ENCODE measurements at regions not wholly inside any gene's neighbourhood (a gene's known extent, or its start where the extent isn't known, plus 50 kb on each side); places are given as distances from the start of the nearest gene placed in this dataset.

GRCh38 chr13:82565201-82565600 lies 1317.1 kb downstream of the SLITRK1 start:
- H2AK5ac ChIP-seq (ENCODE audit: low read depth, low read length), result no peak overlapping the region
- H2BK120ac ChIP-seq (ENCODE audit: low read depth, low read length), result no peak overlapping the region
- H3K79me1 ChIP-seq (ENCODE audit: low read depth, low read length), result peaks cover 2% of the 10 kb centered on the region
- no peaks in the 10 kb centered on the region for H3K36me3 ChIP-seq (replicated peaks in 1 of 2; ENCODE audit: control insufficient read depth in 2 of 2, insufficient read depth in 2 of 2, low read length in 2 of 2)
- H2BK5ac ChIP-seq (ENCODE audit: low read length), result no peak overlapping the region
- no peak overlapping the region for H3K27ac ChIP-seq (replicated peaks; ENCODE audit: low read length)
- no peak overlapping the region for H2BK12ac ChIP-seq (ENCODE audit: low read length)
- H3K4me3 ChIP-seq (ENCODE audit: low read length in 2 of 2), result no peak overlapping the region
- H3K9me3 ChIP-seq (replicated peaks in 1 of 2; ENCODE audit: control insufficient read depth in 2 of 2, insufficient read depth in 1 of 2, low read depth in 1 of 2, low read length in 2 of 2), result peaks cover 0 to 2% of the 10 kb centered on the region in 2 donors
- no peak overlapping the region for H3K9ac ChIP-seq (ENCODE audit: low read depth, low read length, poor library complexity)
- H3K27me3 ChIP-seq (ENCODE audit: control insufficient read depth in 3 of 3, insufficient read depth in 3 of 3, low read depth in 1 of 3, low read length in 3 of 3), result no peaks in the 10 kb centered on the region
- DNase-seq (ENCODE audit: low spot score), result no peak
- H4K8ac ChIP-seq (ENCODE audit: low read depth, low read length), result no peak overlapping the region
- no peak overlapping the region for H2AFZ ChIP-seq (ENCODE audit: low read length)
- no peak overlapping the region for H2BK15ac ChIP-seq (ENCODE audit: low read length)
- no peak overlapping the region for H3K4me2 ChIP-seq (ENCODE audit: insufficient read depth, low read length, poor library complexity, severe bottlenecking)
- H4K91ac ChIP-seq (ENCODE audit: low read depth, low read length, poor library complexity), result no peak overlapping the region
- no peak overlapping the region for H3K18ac ChIP-seq (ENCODE audit: low read length)
- no peaks in the 10 kb centered on the region for H3K4me1 ChIP-seq (ENCODE audit: control insufficient read depth in 2 of 2, insufficient read depth in 1 of 2, low read depth in 1 of 2, low read length in 2 of 2)
- H3K23ac ChIP-seq (ENCODE audit: low read depth, low read length, poor library complexity), result no peak overlapping the region
- H3K14ac ChIP-seq (ENCODE audit: low read length), result no peak overlapping the region
- H3K4ac ChIP-seq (ENCODE audit: low read length), result no peak overlapping the region
- no CpG with 5 or more reads among the region's 7 CpGs for WGBS, 2 donors (ENCODE audit: extremely low coverage in 2 of 2, insufficient read length in 2 of 2, insufficient replicate concordance in 1 of 2)

DNA sequence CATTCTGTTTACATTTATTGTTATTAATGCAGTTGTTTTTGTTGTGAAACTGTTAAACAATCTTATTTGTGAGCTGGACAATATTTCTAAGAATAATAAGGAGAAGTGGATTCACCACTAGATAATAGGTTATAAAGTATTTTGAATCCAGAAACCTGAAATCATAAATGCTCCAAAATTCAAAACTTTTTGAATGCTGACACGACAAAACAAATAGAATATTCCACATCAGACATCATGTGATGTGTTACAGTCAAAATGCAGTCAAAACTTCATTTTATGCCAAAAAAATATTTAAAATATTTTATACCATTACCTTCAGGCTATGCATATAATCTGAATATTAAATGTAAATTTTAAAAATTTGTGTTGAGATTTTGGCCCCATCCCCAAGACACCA lies 1321.4 kb downstream of the SLITRK1 start:
- no peak overlapping the region for H3K18ac ChIP-seq (ENCODE audit: low read length)
- no peak overlapping the region for H2BK15ac ChIP-seq (ENCODE audit: low read length)
- no CpG with 5 or more reads among the region's 1 CpG for WGBS, 2 donors (ENCODE audit: extremely low coverage in 2 of 2, insufficient read length in 2 of 2, insufficient replicate concordance in 1 of 2)
- H3K4me1 ChIP-seq (ENCODE audit: control insufficient read depth in 2 of 2, insufficient read depth in 1 of 2, low read depth in 1 of 2, low read length in 2 of 2), result no peaks in the 10 kb centered on the region
- H3K4me3 ChIP-seq (ENCODE audit: low read length in 2 of 2), result no peak overlapping the region
- H3K79me1 ChIP-seq (ENCODE audit: low read depth, low read length), result no peaks in the 10 kb centered on the region
- H3K27me3 ChIP-seq (ENCODE audit: control insufficient read depth in 3 of 3, insufficient read depth in 3 of 3, low read depth in 1 of 3, low read length in 3 of 3), result no peaks in the 10 kb centered on the region
- no peak overlapping the region for H3K9ac ChIP-seq (ENCODE audit: low read depth, low read length, poor library complexity)
- H2BK12ac ChIP-seq (ENCODE audit: low read length), result no peak overlapping the region
- no peak overlapping the region for H3K27ac ChIP-seq (replicated peaks; ENCODE audit: low read length)
- no peak overlapping the region for H4K8ac ChIP-seq (ENCODE audit: low read depth, low read length)
- H3K4me2 ChIP-seq (ENCODE audit: insufficient read depth, low read length, poor library complexity, severe bottlenecking), result no peak overlapping the region
- H2AFZ ChIP-seq (ENCODE audit: low read length), result no peak overlapping the region
- no peak overlapping the region for H2AK5ac ChIP-seq (ENCODE audit: low read depth, low read length)
- H2BK120ac ChIP-seq (ENCODE audit: low read depth, low read length), result no peak overlapping the region
- no peak for DNase-seq (ENCODE audit: low spot score)
- H3K14ac ChIP-seq (ENCODE audit: low read length), result no peak overlapping the region
- no peak overlapping the region for H3K23ac ChIP-seq (ENCODE audit: low read depth, low read length, poor library complexity)
- no peaks in the 10 kb centered on the region for H3K9me3 ChIP-seq (replicated peaks in 1 of 2; ENCODE audit: control insufficient read depth in 2 of 2, insufficient read depth in 1 of 2, low read depth in 1 of 2, low read length in 2 of 2)
- no peaks in the 10 kb centered on the region for H3K36me3 ChIP-seq (replicated peaks in 1 of 2; ENCODE audit: control insufficient read depth in 2 of 2, insufficient read depth in 2 of 2, low read length in 2 of 2)
- no peak overlapping the region for H4K91ac ChIP-seq (ENCODE audit: low read depth, low read length, poor library complexity)
- H3K4ac ChIP-seq (ENCODE audit: low read length), result no peak overlapping the region
- H2BK5ac ChIP-seq (ENCODE audit: low read length), result no peak overlapping the region

DNA sequence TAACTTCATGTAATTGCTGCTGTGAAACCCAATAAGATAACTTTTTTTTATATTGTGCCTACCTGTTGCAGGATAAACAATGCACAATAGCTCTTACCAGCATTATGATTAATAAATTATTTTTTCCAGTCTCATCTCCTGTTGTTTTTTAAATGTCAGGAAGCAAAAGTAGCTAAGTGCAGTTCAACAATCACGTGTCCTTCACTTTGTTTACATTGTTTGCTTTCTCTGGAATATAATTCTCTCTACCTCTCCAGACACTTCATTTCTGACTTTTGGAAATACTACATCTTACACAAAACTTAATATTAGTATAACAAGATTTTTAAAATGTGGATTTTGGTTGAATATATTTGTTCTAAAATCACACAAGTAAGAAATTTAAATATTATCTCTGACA lies 1359.4 kb downstream of the SLITRK1 start:
- H3K27me3 ChIP-seq (ENCODE audit: control insufficient read depth in 3 of 3, insufficient read depth in 3 of 3, low read depth in 1 of 3, low read length in 3 of 3), result no peaks in the 10 kb centered on the region
- H3K14ac ChIP-seq (ENCODE audit: low read length), result no peak overlapping the region
- H3K23ac ChIP-seq (ENCODE audit: low read depth, low read length, poor library complexity), result no peak overlapping the region
- H2BK120ac ChIP-seq (ENCODE audit: low read depth, low read length), result no peak overlapping the region
- H3K9me3 ChIP-seq (replicated peaks in 1 of 2; ENCODE audit: control insufficient read depth in 2 of 2, insufficient read depth in 1 of 2, low read depth in 1 of 2, low read length in 2 of 2), result no peaks in the 10 kb centered on the region
- no peaks in the 10 kb centered on the region for H3K4me1 ChIP-seq (ENCODE audit: control insufficient read depth in 2 of 2, insufficient read depth in 1 of 2, low read depth in 1 of 2, low read length in 2 of 2)
- H3K9ac ChIP-seq (ENCODE audit: low read depth, low read length, poor library complexity), result no peak overlapping the region
- H3K4ac ChIP-seq (ENCODE audit: low read length), result no peak overlapping the region
- no peak overlapping the region for H2BK15ac ChIP-seq (ENCODE audit: low read length)
- no peak overlapping the region for H3K4me2 ChIP-seq (ENCODE audit: insufficient read depth, low read length, poor library complexity, severe bottlenecking)
- no peak overlapping the region for H3K4me3 ChIP-seq (ENCODE audit: low read length in 2 of 2)
- WGBS, 2 donors (ENCODE audit: extremely low coverage in 2 of 2, insufficient read length in 2 of 2, insufficient replicate concordance in 1 of 2), result no CpG with 5 or more reads among the region's 1 CpG
- H2AFZ ChIP-seq (ENCODE audit: low read length), result no peak overlapping the region
- no peak overlapping the region for H2AK5ac ChIP-seq (ENCODE audit: low read depth, low read length)
- H4K91ac ChIP-seq (ENCODE audit: low read depth, low read length, poor library complexity), result no peak overlapping the region
- no peak for DNase-seq (ENCODE audit: low spot score)
- no peak overlapping the region for H2BK12ac ChIP-seq (ENCODE audit: low read length)
- no peaks in the 10 kb centered on the region for H3K79me1 ChIP-seq (ENCODE audit: low read depth, low read length)
- no peak overlapping the region for H3K18ac ChIP-seq (ENCODE audit: low read length)
- no peak overlapping the region for H3K27ac ChIP-seq (replicated peaks; ENCODE audit: low read length)
- no peaks in the 10 kb centered on the region for H3K36me3 ChIP-seq (replicated peaks in 1 of 2; ENCODE audit: control insufficient read depth in 2 of 2, insufficient read depth in 2 of 2, low read length in 2 of 2)
- H2BK5ac ChIP-seq (ENCODE audit: low read length), result no peak overlapping the region
- H4K8ac ChIP-seq (ENCODE audit: low read depth, low read length), result no peak overlapping the region

DNA sequence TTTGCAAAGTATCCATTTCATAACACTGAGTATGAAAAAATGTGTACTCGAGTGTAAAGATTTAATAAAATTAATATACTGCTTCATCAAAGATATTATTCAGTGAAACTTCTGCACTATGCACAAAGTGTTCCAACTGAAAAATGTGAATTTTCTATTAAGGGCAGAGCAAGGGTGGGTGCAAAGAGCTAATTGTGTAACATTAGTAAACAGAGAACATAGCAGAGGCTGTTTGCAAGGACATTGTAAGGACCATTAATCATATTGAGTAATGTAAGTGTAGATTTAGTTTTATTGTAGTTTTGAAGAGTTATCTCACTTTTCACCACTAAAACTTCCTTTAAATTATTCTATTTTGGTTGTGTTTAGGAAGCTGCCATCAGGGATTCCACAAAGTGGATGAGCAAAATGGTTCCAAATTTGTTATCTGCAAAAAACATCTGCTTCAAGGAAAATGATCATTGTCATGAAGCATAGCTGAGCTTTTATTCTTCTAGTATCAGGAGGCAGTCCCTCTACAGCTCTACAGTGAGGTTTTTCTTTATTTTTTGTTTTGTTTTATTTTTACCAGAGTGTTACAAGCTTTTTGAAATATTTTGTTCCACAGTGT lies 1375.4 kb downstream of the SLITRK1 start:
- Histone ChIP-seq H3K18ac (ENCODE audit: low read length) (no peak overlapping the region), H2BK5ac (ENCODE audit: low read length) (no peak overlapping the region), H3K27me3 (ENCODE audit: control insufficient read depth in 3 of 3, insufficient read depth in 3 of 3, low read depth in 1 of 3, low read length in 3 of 3) (no peaks in the 10 kb centered on the region), H2AFZ (ENCODE audit: low read length) (no peak overlapping the region), H2BK12ac (ENCODE audit: low read length) (no peak overlapping the region), H4K8ac (ENCODE audit: low read depth, low read length) (no peak overlapping the region), H3K14ac (ENCODE audit: low read length) (no peak overlapping the region), H3K9me3 (replicated peaks in 1 of 2; ENCODE audit: control insufficient read depth in 2 of 2, insufficient read depth in 1 of 2, low read depth in 1 of 2, low read length in 2 of 2) (no peaks in the 10 kb centered on the region), H3K79me1 (ENCODE audit: low read depth, low read length) (no peaks in the 10 kb centered on the region), H3K23ac (ENCODE audit: low read depth, low read length, poor library complexity) (no peak overlapping the region), H3K4me2 (ENCODE audit: insufficient read depth, low read length, poor library complexity, severe bottlenecking) (no peak overlapping the region), H2AK5ac (ENCODE audit: low read depth, low read length) (no peak overlapping the region), H2BK120ac (ENCODE audit: low read depth, low read length) (no peak overlapping the region), H3K4ac (ENCODE audit: low read length) (no peak overlapping the region), H3K9ac (ENCODE audit: low read depth, low read length, poor library complexity) (no peak overlapping the region), H3K4me1 (ENCODE audit: control insufficient read depth in 2 of 2, insufficient read depth in 1 of 2, low read depth in 1 of 2, low read length in 2 of 2) (no peaks in the 10 kb centered on the region), H2BK15ac (ENCODE audit: low read length) (no peak overlapping the region), H3K36me3 (replicated peaks in 1 of 2; ENCODE audit: control insufficient read depth in 2 of 2, insufficient read depth in 2 of 2, low read length in 2 of 2) (no peaks in the 10 kb centered on the region), H4K91ac (ENCODE audit: low read depth, low read length, poor library complexity) (no peak overlapping the region), H3K27ac (replicated peaks; ENCODE audit: low read length) (no peak overlapping the region), H3K4me3 (ENCODE audit: low read length in 2 of 2) (no peak overlapping the region)
- WGBS, 2 donors (ENCODE audit: extremely low coverage in 2 of 2, insufficient read length in 2 of 2, insufficient replicate concordance in 1 of 2), result no CpG with 5 or more reads among the region's 1 CpG
- no peak for DNase-seq (ENCODE audit: low spot score)

Data from neuronal stem cell (in vitro differentiated cells).